Epithelial cell of proximal tubule (primary cell): ENCODE measurements at regions not wholly inside any gene's neighbourhood (a gene's known extent, or its start where the extent isn't known, plus 50 kb on each side); places are given as distances from the start of the nearest gene placed in this dataset.

Experiments used
- DNase-seq: peaks from one replicate; pipeline ENCODE4 v3.0.0-alpha.2; 2011; ENCODE audit warnings: low read depth
- H3K4me3 ChIP-seq: 2 replicates; pipeline ENCODE4 v1.5.1; 2011; ENCODE audit warnings: low read depth, mild to moderate bottlenecking, low read length
- CTCF ChIP-seq: conservative IDR thresholded peaks from 2 replicates; pipeline ENCODE4 v1.5.1; 2012; ENCODE audit warnings: low read depth, mild to moderate bottlenecking, low read length

- no peak for TF ChIP-seq CTCF
- no peak overlapping the region for H3K4me3 ChIP-seq
- DNase-seq = no peak
Observed at GRCh38 chr12:93205361-93205760, 172.4 kb upstream of the NUDT4 start.

GRCh38 chr12:93208011-93208410 is 169.7 kb upstream of the NUDT4 start:
- H3K4me3 ChIP-seq = no peak overlapping the region
- no peak for DNase-seq
- TF ChIP-seq CTCF = no peak

- no peak for TF ChIP-seq CTCF
- no peak overlapping the region for H3K4me3 ChIP-seq
- no peak for DNase-seq
Observed at GRCh38 chr12:93214523-93215289, 163.0 kb upstream of the NUDT4 start.

- TF ChIP-seq CTCF = no peak
- no peak for DNase-seq
Observed at GRCh38 chr12:93215290-93215678, 162.4 kb upstream of the NUDT4 start.

GRCh38 chr12:93219947-93220346 is 157.8 kb upstream of the NUDT4 start:
- no peak overlapping the region for H3K4me3 ChIP-seq
- TF ChIP-seq CTCF = no peak
- DNase-seq = no peak

More at GRCh38 chr12:93215290-93215678, 162.4 kb upstream of the NUDT4 start:
- H3K4me3 ChIP-seq = no peak overlapping the region

GRCh38 chr12:93221841-93222240 is 155.9 kb upstream of the NUDT4 start:
- no peak overlapping the region for H3K4me3 ChIP-seq
- TF ChIP-seq CTCF = no peak

More at GRCh38 chr12:93221841-93222240, 155.9 kb upstream of the NUDT4 start:
- no peak for DNase-seq
